ENCODE measurements at regions not wholly inside any gene's neighbourhood (a gene's known extent, or its start where the extent isn't known, plus 50 kb on each side); places are given as distances from the start of the nearest gene placed in this dataset.
A peak's percentile ranks its signal among the peaks of the same experiment; 100 is the strongest.
"Not testable (repeated sequence)": the region's sequence is repeated elsewhere in the genome, so short reads cannot be mapped to it uniquely, and the experiment has no call there.

- ChIA-PET CTCF (no interaction called here), POLR2A (no interaction called here)
- Mint-ChIP-seq H3K27ac (ENCODE audit: low read depth, unreplicated experiment) (no peak overlapping the region), H3K4me1 (ENCODE audit: insufficient read depth, unreplicated experiment) (no peaks in the 10 kb centered on the region), H3K9me3 (ENCODE audit: unreplicated experiment) (no peaks in the 10 kb centered on the region), H3K4me3 (ENCODE audit: unreplicated experiment) (no peak overlapping the region), H3K27me3 (ENCODE audit: insufficient read depth, unreplicated experiment) (no peaks in the 10 kb centered on the region), H3K36me3 (ENCODE audit: insufficient read depth, unreplicated experiment) (no peaks in the 10 kb centered on the region)
- no peak for TF ChIP-seq CTCF (IDR thresholded peaks at IDR 0.05; ENCODE audit: unreplicated experiment)
- no TSS peak for BruUV-seq (replicated peaks)
- intact Hi-C loops (cut with micrococcal nuclease) = no loop called here
- no peak for DNase-seq (ENCODE audit: unreplicated experiment)
Measured at GRCh38 chr2:51265539-51265938, 233.6 kb upstream of the NRXN1 start.

GRCh38 chr2:51263951-51264350 is 232.0 kb upstream of the NRXN1 start:
- no peak overlapping the region for H3K4me3 Mint-ChIP-seq (ENCODE audit: unreplicated experiment)
- no peak for DNase-seq (ENCODE audit: unreplicated experiment)
- POLR2A ChIA-PET = no interaction called here
- H3K27ac Mint-ChIP-seq (ENCODE audit: low read depth, unreplicated experiment) = no peak overlapping the region
- intact Hi-C loops (cut with micrococcal nuclease) = no loop called here
- CTCF ChIA-PET = no interaction called here
- BruUV-seq (replicated peaks) = no TSS peak
- no peaks in the 10 kb centered on the region for H3K4me1 Mint-ChIP-seq (ENCODE audit: insufficient read depth, unreplicated experiment)
- no peaks in the 10 kb centered on the region for H3K27me3 Mint-ChIP-seq (ENCODE audit: insufficient read depth, unreplicated experiment)
- no peaks in the 10 kb centered on the region for H3K9me3 Mint-ChIP-seq (ENCODE audit: unreplicated experiment)
- no peak for TF ChIP-seq CTCF (IDR thresholded peaks at IDR 0.05; ENCODE audit: unreplicated experiment)
- no peaks in the 10 kb centered on the region for H3K36me3 Mint-ChIP-seq (ENCODE audit: insufficient read depth, unreplicated experiment)

- BruUV-seq (replicated peaks) = not testable (repeated sequence)
Measured at GRCh38 chr2:51263101-51263500, 231.2 kb upstream of the NRXN1 start.

GRCh38 chr2:51258301-51258700 is 226.4 kb upstream of the NRXN1 start:
- peak; percentile 4 for DNase-seq (ENCODE audit: unreplicated experiment)
- no TSS peak for BruUV-seq (replicated peaks)
- no peak for TF ChIP-seq CTCF (IDR thresholded peaks at IDR 0.05; ENCODE audit: unreplicated experiment)
- ChIA-PET CTCF (interaction anchor here (0.5 kb wide), 1 partner anchor 767 kb away, joined by 3 read pairs; no protein-coding TSS in a partner anchor), POLR2A (interaction anchor here (0.6 kb wide), 1 partner anchor 661 kb away, joined by 3 read pairs; no protein-coding TSS in a partner anchor)
- no peaks in the 10 kb centered on the region for H3K36me3 Mint-ChIP-seq (ENCODE audit: insufficient read depth, unreplicated experiment)
- peaks cover 10% of the 10 kb centered on the region for H3K4me1 Mint-ChIP-seq (ENCODE audit: insufficient read depth, unreplicated experiment)
- no peak overlapping the region for H3K27ac Mint-ChIP-seq (ENCODE audit: low read depth, unreplicated experiment)
- H3K27me3 Mint-ChIP-seq (ENCODE audit: insufficient read depth, unreplicated experiment) = no peaks in the 10 kb centered on the region
- intact Hi-C loops (cut with micrococcal nuclease) = no loop called here
- H3K9me3 Mint-ChIP-seq (ENCODE audit: unreplicated experiment) = no peaks in the 10 kb centered on the region
- no peak overlapping the region for H3K4me3 Mint-ChIP-seq (ENCODE audit: unreplicated experiment)

More at GRCh38 chr2:51263101-51263500, 231.2 kb upstream of the NRXN1 start:
- H3K27ac Mint-ChIP-seq (ENCODE audit: low read depth, unreplicated experiment); H3K36me3 Mint-ChIP-seq (ENCODE audit: insufficient read depth, unreplicated experiment); H3K27me3 Mint-ChIP-seq (ENCODE audit: insufficient read depth, unreplicated experiment); H3K9me3 Mint-ChIP-seq (ENCODE audit: unreplicated experiment); H3K4me1 Mint-ChIP-seq (ENCODE audit: insufficient read depth, unreplicated experiment); H3K4me3 Mint-ChIP-seq (ENCODE audit: unreplicated experiment); POLR2A ChIA-PET; DNase-seq (ENCODE audit: unreplicated experiment); intact Hi-C loops (cut with micrococcal nuclease): not testable (repeated sequence)
- CTCF ChIA-PET = interaction anchor here (0.7 kb wide), 1 partner anchor 230 kb away, joined by 3 read pairs; no protein-coding TSS in a partner anchor

GRCh38 chr2:51256736-51257135 is 224.8 kb upstream of the NRXN1 start:
- Mint-ChIP-seq H3K36me3 (ENCODE audit: insufficient read depth, unreplicated experiment) (no peaks in the 10 kb centered on the region), H3K9me3 (ENCODE audit: unreplicated experiment) (no peaks in the 10 kb centered on the region), H3K4me1 (ENCODE audit: insufficient read depth, unreplicated experiment) (peaks cover 10% of the 10 kb centered on the region), H3K27ac (ENCODE audit: low read depth, unreplicated experiment) (peak overlapping the region; percentile 93), H3K27me3 (ENCODE audit: insufficient read depth, unreplicated experiment) (no peaks in the 10 kb centered on the region), H3K4me3 (ENCODE audit: unreplicated experiment) (no peak overlapping the region)
- intact Hi-C loops (cut with micrococcal nuclease) = no loop called here
- CTCF ChIA-PET = no interaction called here
- TF ChIP-seq CTCF (IDR thresholded peaks at IDR 0.05; ENCODE audit: unreplicated experiment) = no peak
- POLR2A ChIA-PET = interaction anchor here (1.1 kb wide), 1 partner anchor 25 kb away, joined by 4 read pairs; no protein-coding TSS in a partner anchor
- DNase-seq (ENCODE audit: unreplicated experiment) = peak; percentile 4
- BruUV-seq (replicated peaks) = no TSS peak
